K562 (cell line): ENCODE measurements at regions not wholly inside any gene's neighbourhood (a gene's known extent, or its start where the extent isn't known, plus 50 kb on each side); places are given as distances from the start of the nearest gene placed in this dataset.

ENCODE experiments used
- ATAC-seq: fragments of 200-7000 bp; cut with Tn5 transposase; 3 replicates; pipeline ENCODE4 v1.9.1; 2020; ENCODE audit warnings: moderate library complexity
- BruUV-seq: library from RNA; stranded (reverse); fragments of 400-500 nt; replicated peaks from 2 replicates; lab custom pipeline; 2021; lab: Mats Ljungman, UMichigan
- CTCF ChIA-PET: fragments of 300-600 bp; formaldehyde crosslinking; extraction: SDS; loops from one replicate; lab custom pipeline; 2021; ENCODE audit warnings: low intra/inter-chr PET ratio; lab: Yijun Ruan, JAX
- POLR2A ChIA-PET: fragments of 300-600, 350-650 bp; sonication (Branson Sonifier 250); formaldehyde crosslinking; extraction: SDS; loops from one replicate; lab custom pipeline; 2021; ENCODE audit warnings: antibody characterized with exemption, inconsistent platforms; lab: Yijun Ruan, JAX
- DNase-seq, 4 experiments: peaks; one replicate each; pipeline versions ENCODE4 v3.0.0 to v3.0.0-alpha.2; 2011 to 2018; ENCODE audit warnings: low spot score in 3 of 4, mixed read lengths in 3 of 4; ENCODE audit errors: extremely low read depth in 1 of 4
- FAIRE-seq: peaks from 2 replicates; lab custom pipeline; 2011; peaks lifted over from hg19 to GRCh38; lab: Jason Lieb, UNC
- H2AFZ ChIP-seq: 2 replicates; pipeline ENCODE4 v1.6.0; 2011; ENCODE audit warnings: low read depth, low read length, control low read depth, inconsistent platforms
- H3K27ac ChIP-seq: fragments of 200-600 bp; 3 replicates; pipeline ENCODE4 v1.8.0; 2011; ENCODE audit warnings: low read depth, mild to moderate bottlenecking, control low read depth, inconsistent platforms, low read length, moderate library complexity, mixed read lengths; ENCODE audit errors: extremely low read depth
- H3K27me3 ChIP-seq, 2 experiments: fragments of 300-600 bp in 1 of 2; 2 replicates in 1 of 2; 3 replicates in 1 of 2; pipeline versions ENCODE4 v1.6.0 to v1.8.0; 2011; ENCODE audit warnings: inconsistent platforms in 2 of 2, low read length in 2 of 2, mild to moderate bottlenecking in 1 of 2, mixed read lengths in 1 of 2, moderate library complexity in 1 of 2; ENCODE audit not compliant: control insufficient read depth in 2 of 2, insufficient read depth in 2 of 2
- H3K36me3 ChIP-seq: fragments of 300-600 bp; 3 replicates; pipeline ENCODE4 v1.8.0; 2011; ENCODE audit warnings: mild to moderate bottlenecking, low read length, inconsistent platforms; ENCODE audit not compliant: control insufficient read depth, insufficient read depth
- H3K4me1 ChIP-seq, 2 experiments: fragments of 200-600 bp in 1 of 2; replicated peaks in 1 of 2; 2 replicates in 1 of 2; 3 replicates in 1 of 2; pipeline versions ENCODE4 v1.5.1 to v1.8.0; 2011; ENCODE audit warnings: inconsistent platforms in 2 of 2, low read length in 2 of 2, mild to moderate bottlenecking in 1 of 2, mixed read lengths in 1 of 2, moderate library complexity in 1 of 2; ENCODE audit not compliant: control insufficient read depth in 2 of 2, insufficient read depth in 2 of 2
- H3K4me2 ChIP-seq: 2 replicates; pipeline ENCODE4 v1.6.1; 2011; ENCODE audit warnings: low read length, control low read depth, inconsistent platforms, mixed read lengths; ENCODE audit not compliant: insufficient read depth
- H3K4me3 ChIP-seq: fragments of 200-600 bp; sonication (generic), shearing (Covaris generic); 2 replicates; pipeline ENCODE4 v1.5.1; 2016; ENCODE audit warnings: control low read depth, inconsistent platforms
- H3K79me2 ChIP-seq: fragments of 200-600 bp; 3 replicates; pipeline ENCODE4 v1.8.0; 2011; ENCODE audit warnings: low read length, inconsistent platforms; ENCODE audit not compliant: control insufficient read depth, insufficient read depth
- H3K9ac ChIP-seq, 2 experiments: 2 replicates each; pipeline versions ENCODE4 v1.6.0 to v1.6.1; 2011; ENCODE audit warnings: low read depth in 2 of 2, low read length in 2 of 2, control low read depth in 1 of 2, inconsistent platforms in 1 of 2, mild to moderate bottlenecking in 1 of 2, mixed read lengths in 1 of 2; ENCODE audit not compliant: insufficient read depth in 1 of 2
- H3K9me1 ChIP-seq: one replicate; pipeline ENCODE4 v1.6.0; 2011; ENCODE audit warnings: inconsistent platforms, mild to moderate bottlenecking, low read length, moderate library complexity; ENCODE audit not compliant: control insufficient read depth, insufficient read depth
- H3K9me3 ChIP-seq: replicated peaks from 2 replicates; pipeline ENCODE4 v1.5.1; 2011; ENCODE audit warnings: low read depth, low read length, inconsistent platforms; ENCODE audit not compliant: control insufficient read depth, insufficient read depth
- H4K20me1 ChIP-seq: replicated peaks from 2 replicates; pipeline ENCODE4 v1.6.1; 2011; ENCODE audit warnings: low read length, inconsistent platforms, mixed read lengths; ENCODE audit not compliant: control insufficient read depth, insufficient read depth
- EP400 ChIP-seq: fragments of 450-650 bp; IDR thresholded peaks from 2 replicates; pipeline ENCODE4 v1.6.1; 2017; ENCODE audit warnings: antibody characterized with exemption, mild to moderate bottlenecking, moderate library complexity
- SAFB2 ChIP-seq: fragments of 200-400 bp; formaldehyde crosslinking; IDR thresholded peaks from 2 replicates; pipeline ENCODE4 v1.6.1; 2018; ENCODE audit warnings: borderline replicate concordance, low read length, low read depth, moderate library complexity; ENCODE audit not compliant: severe bottlenecking
- SIRT6 ChIP-seq: IDR thresholded peaks from one replicate; pipeline ENCODE4 v1.6.1; 2012; ENCODE audit warnings: low read depth, mild to moderate bottlenecking, control low read depth, inconsistent platforms, low read length, moderate library complexity
- ZNF668 ChIP-seq: fragments of 250-450 bp; sonication (Bioruptor Pico); IDR thresholded peaks from 2 replicates; pipeline ENCODE4 v1.8.0; 2022; ENCODE audit warnings: mild to moderate bottlenecking, inconsistent platforms
- ZNF785 ChIP-seq: fragments of 250-450 bp; sonication (Bioruptor Pico); IDR thresholded peaks from 2 replicates; pipeline ENCODE4 v1.4.0; 2020; ENCODE audit warnings: mild to moderate bottlenecking
- whole genome bisulfite sequencing: fragments of 100-300 bp; shearing (Covaris generic); methylation state at CpG from one replicate; pipeline ENCODE4 v1.1.6; 2016; ENCODE audit warnings: low coverage, mixed read lengths; ENCODE audit not compliant: insufficient coverage; ENCODE audit errors: missing lambda C conversion rate; 5-methylcytosine and 5-hydroxymethylcytosine counted together
- in situ Hi-C: fragments of 300-500 bp; cut with MboI; formaldehyde crosslinking; loops from 4 replicates; pipeline ENCODE4 v1.15.0; 2018; ENCODE audit warnings: inconsistent platforms, mixed read lengths
- intact Hi-C: fragments of 100-400 bp; cut with micrococcal nuclease; formaldehyde crosslinking; loops from 2 replicates; pipeline ENCODE4 v1.14.2; 2022
- TF ChIP-seq, protein P1 (sequence below), 2 experiments: IDR thresholded peaks in 1 of 2; conservative IDR thresholded peaks in 1 of 2; 2 replicates each; pipeline ENCODE4 v1.6.1; 2016; ENCODE audit warnings: low read depth in 2 of 2, mild to moderate bottlenecking in 1 of 2, missing compliant biosample characterization in 1 of 2, missing genetic modification characterization in 1 of 2, moderate library complexity in 1 of 2
- TF ChIP-seq, protein P2 (sequence below): fragments of 150-350 bp; IDR thresholded peaks from 2 replicates; pipeline ENCODE4 v1.6.1; 2014; ENCODE audit warnings: low read depth, mild to moderate bottlenecking, low read length, borderline replicate concordance
- TF ChIP-seq, protein P3 (sequence below): sonication (generic); formaldehyde crosslinking; IDR thresholded peaks from 2 replicates; pipeline ENCODE4 v1.8.1; 2023; ENCODE audit warnings: missing genetic modification reagents, mild to moderate bottlenecking, borderline replicate concordance

- no peaks in the 10 kb centered on the region for H3K4me1 ChIP-seq
- no peaks in the 10 kb centered on the region for H3K9me1 ChIP-seq
- ChIA-PET CTCF (no interaction called here), POLR2A (interaction anchor here (1.2 kb wide), 1 partner anchor 15 kb away, joined by 3 read pairs; no protein-coding TSS in a partner anchor)
- ATAC-seq, result no peak
- no peaks in the 10 kb centered on the region for H3K36me3 ChIP-seq
- no peak for FAIRE-seq
- H2AFZ ChIP-seq, result no peak overlapping the region
- no peaks in the 10 kb centered on the region for H4K20me1 ChIP-seq
- no peak overlapping the region for H3K4me2 ChIP-seq
- intact Hi-C loops (no loop called here), in situ Hi-C loops (no loop called here)
- H3K4me3 ChIP-seq, result no peak overlapping the region
- WGBS, result 2% methylated on average over 2 of the region's 2 CpGs
- no peak overlapping the region for H3K9ac ChIP-seq
- DNase-seq, result no peak
- no peaks in the 10 kb centered on the region for H3K79me2 ChIP-seq
- no TSS peak for BruUV-seq
- H3K27me3 ChIP-seq, result peaks cover 4 to 12% of the 10 kb centered on the region in 2 experiments; a peak in 4 of 5 replicates
- no peak overlapping the region for H3K27ac ChIP-seq
- H3K9me3 ChIP-seq, result no peaks in the 10 kb centered on the region
- TF ChIP-seq, protein P1, sequence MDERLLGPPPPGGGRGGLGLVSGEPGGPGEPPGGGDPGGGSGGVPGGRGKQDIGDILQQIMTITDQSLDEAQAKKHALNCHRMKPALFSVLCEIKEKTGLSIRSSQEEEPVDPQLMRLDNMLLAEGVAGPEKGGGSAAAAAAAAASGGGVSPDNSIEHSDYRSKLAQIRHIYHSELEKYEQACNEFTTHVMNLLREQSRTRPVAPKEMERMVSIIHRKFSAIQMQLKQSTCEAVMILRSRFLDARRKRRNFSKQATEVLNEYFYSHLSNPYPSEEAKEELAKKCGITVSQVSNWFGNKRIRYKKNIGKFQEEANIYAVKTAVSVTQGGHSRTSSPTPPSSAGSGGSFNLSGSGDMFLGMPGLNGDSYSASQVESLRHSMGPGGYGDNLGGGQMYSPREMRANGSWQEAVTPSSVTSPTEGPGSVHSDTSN (CRISPR knock-in tag; IDR thresholded peaks at IDR 0.05; ENCODE audit: low read depth), result no peak
- TF ChIP-seq, protein P1 (tag; conservative IDR thresholded peaks at IDR 0.05; ENCODE audit: low read depth), result no peak
- no peak for TF ChIP-seq SIRT6
- TF ChIP-seq, protein P2, sequence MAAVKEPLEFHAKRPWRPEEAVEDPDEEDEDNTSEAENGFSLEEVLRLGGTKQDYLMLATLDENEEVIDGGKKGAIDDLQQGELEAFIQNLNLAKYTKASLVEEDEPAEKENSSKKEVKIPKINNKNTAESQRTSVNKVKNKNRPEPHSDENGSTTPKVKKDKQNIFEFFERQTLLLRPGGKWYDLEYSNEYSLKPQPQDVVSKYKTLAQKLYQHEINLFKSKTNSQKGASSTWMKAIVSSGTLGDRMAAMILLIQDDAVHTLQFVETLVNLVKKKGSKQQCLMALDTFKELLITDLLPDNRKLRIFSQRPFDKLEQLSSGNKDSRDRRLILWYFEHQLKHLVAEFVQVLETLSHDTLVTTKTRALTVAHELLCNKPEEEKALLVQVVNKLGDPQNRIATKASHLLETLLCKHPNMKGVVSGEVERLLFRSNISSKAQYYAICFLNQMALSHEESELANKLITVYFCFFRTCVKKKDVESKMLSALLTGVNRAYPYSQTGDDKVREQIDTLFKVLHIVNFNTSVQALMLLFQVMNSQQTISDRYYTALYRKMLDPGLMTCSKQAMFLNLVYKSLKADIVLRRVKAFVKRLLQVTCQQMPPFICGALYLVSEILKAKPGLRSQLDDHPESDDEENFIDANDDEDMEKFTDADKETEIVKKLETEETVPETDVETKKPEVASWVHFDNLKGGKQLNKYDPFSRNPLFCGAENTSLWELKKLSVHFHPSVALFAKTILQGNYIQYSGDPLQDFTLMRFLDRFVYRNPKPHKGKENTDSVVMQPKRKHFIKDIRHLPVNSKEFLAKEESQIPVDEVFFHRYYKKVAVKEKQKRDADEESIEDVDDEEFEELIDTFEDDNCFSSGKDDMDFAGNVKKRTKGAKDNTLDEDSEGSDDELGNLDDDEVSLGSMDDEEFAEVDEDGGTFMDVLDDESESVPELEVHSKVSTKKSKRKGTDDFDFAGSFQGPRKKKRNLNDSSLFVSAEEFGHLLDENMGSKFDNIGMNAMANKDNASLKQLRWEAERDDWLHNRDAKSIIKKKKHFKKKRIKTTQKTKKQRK, result no peak
- TF ChIP-seq, protein P3, sequence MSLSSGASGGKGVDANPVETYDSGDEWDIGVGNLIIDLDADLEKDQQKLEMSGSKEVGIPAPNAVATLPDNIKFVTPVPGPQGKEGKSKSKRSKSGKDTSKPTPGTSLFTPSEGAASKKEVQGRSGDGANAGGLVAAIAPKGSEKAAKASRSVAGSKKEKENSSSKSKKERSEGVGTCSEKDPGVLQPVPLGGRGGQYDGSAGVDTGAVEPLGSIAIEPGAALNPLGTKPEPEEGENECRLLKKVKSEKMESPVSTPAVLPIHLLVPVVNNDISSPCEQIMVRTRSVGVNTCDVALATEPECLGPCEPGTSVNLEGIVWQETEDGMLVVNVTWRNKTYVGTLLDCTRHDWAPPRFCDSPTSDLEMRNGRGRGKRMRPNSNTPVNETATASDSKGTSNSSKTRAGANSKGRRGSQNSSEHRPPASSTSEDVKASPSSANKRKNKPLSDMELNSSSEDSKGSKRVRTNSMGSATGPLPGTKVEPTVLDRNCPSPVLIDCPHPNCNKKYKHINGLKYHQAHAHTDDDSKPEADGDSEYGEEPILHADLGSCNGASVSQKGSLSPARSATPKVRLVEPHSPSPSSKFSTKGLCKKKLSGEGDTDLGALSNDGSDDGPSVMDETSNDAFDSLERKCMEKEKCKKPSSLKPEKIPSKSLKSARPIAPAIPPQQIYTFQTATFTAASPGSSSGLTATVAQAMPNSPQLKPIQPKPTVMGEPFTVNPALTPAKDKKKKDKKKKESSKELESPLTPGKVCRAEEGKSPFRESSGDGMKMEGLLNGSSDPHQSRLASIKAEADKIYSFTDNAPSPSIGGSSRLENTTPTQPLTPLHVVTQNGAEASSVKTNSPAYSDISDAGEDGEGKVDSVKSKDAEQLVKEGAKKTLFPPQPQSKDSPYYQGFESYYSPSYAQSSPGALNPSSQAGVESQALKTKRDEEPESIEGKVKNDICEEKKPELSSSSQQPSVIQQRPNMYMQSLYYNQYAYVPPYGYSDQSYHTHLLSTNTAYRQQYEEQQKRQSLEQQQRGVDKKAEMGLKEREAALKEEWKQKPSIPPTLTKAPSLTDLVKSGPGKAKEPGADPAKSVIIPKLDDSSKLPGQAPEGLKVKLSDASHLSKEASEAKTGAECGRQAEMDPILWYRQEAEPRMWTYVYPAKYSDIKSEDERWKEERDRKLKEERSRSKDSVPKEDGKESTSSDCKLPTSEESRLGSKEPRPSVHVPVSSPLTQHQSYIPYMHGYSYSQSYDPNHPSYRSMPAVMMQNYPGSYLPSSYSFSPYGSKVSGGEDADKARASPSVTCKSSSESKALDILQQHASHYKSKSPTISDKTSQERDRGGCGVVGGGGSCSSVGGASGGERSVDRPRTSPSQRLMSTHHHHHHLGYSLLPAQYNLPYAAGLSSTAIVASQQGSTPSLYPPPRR (CRISPR knock-in tag), result no peak
- TF ChIP-seq SAFB2, result no peak
- no peak for TF ChIP-seq ZNF668 (CRISPR knock-in tag)
- TF ChIP-seq EP400, result no peak
- TF ChIP-seq ZNF785, result no peak
These were observed 216.3 kb upstream of the FAM78B start for GRCh38 chr1:166383137-166383536.
